Chondrocyte (in vitro differentiated cells): ENCODE measurements at regions not wholly inside any gene's neighbourhood (a gene's known extent, or its start where the extent isn't known, plus 50 kb on each side); places are given as distances from the start of the nearest gene placed in this dataset.

Source experiments
- DNase-seq: peaks from one replicate; pipeline ENCODE4 v3.0.0; 2021; ENCODE audit warnings: mixed read lengths, low spot score
- H3K27ac Mint-ChIP-seq: one replicate; pipeline ENCODE4 v1.8.0; 2021; ENCODE audit warnings: mild to moderate bottlenecking, moderate library complexity, mixed read lengths; ENCODE audit not compliant: unreplicated experiment
- H3K27me3 Mint-ChIP-seq: 2 replicates; pipeline ENCODE4 v1.8.0; 2021; ENCODE audit warnings: low read depth, mixed read lengths
- H3K36me3 Mint-ChIP-seq: 2 replicates; pipeline ENCODE4 v1.8.0; 2021; ENCODE audit warnings: low read depth, mixed read lengths
- H3K4me1 Mint-ChIP-seq: 2 replicates; pipeline ENCODE4 v1.8.0; 2021; ENCODE audit warnings: low read depth, mild to moderate bottlenecking, mixed read lengths
- H3K4me3 Mint-ChIP-seq: one replicate; pipeline ENCODE4 v1.8.0; 2021; ENCODE audit warnings: mild to moderate bottlenecking, moderate library complexity, mixed read lengths; ENCODE audit not compliant: unreplicated experiment
- H3K9me3 Mint-ChIP-seq: 2 replicates; pipeline ENCODE4 v1.8.0; 2021; ENCODE audit warnings: low read depth, mixed read lengths
- CTCF ChIP-seq: fragments of 200-600 bp; sonication (generic); IDR thresholded peaks from 2 replicates; pipeline ENCODE4 v1.5.0; 2021; ENCODE audit warnings: antibody characterized with exemption, mild to moderate bottlenecking, moderate library complexity

- no peaks in the 10 kb centered on the region for H3K36me3 Mint-ChIP-seq
- peaks cover 20% of the 10 kb centered on the region for H3K4me1 Mint-ChIP-seq
- H3K27me3 Mint-ChIP-seq = peaks cover 8% of the 10 kb centered on the region
- H3K27ac Mint-ChIP-seq = no peak overlapping the region
- H3K4me3 Mint-ChIP-seq = no peak overlapping the region
- no peak for DNase-seq
- TF ChIP-seq CTCF = no peak
- H3K9me3 Mint-ChIP-seq = peaks cover 3% of the 10 kb centered on the region
Observed at GRCh38 chr18:38009320-38009719, 443.7 kb upstream of the CELF4 start.

GRCh38 chr18:38007676-38008330, 442.2 kb upstream of the CELF4 start:
- H3K36me3 Mint-ChIP-seq = no peaks in the 10 kb centered on the region
- no peak for DNase-seq
- peaks cover 8% of the 10 kb centered on the region for H3K27me3 Mint-ChIP-seq
- H3K27ac Mint-ChIP-seq = peak overlapping the region; percentile 12
- no peak overlapping the region for H3K4me3 Mint-ChIP-seq
- peaks cover 20% of the 10 kb centered on the region for H3K4me1 Mint-ChIP-seq
- H3K9me3 Mint-ChIP-seq = peaks cover 5% of the 10 kb centered on the region
- TF ChIP-seq CTCF = no peak

GRCh38 chr18:38007026-38007425, 441.4 kb upstream of the CELF4 start:
- no peak overlapping the region for H3K4me3 Mint-ChIP-seq
- no peaks in the 10 kb centered on the region for H3K36me3 Mint-ChIP-seq
- H3K4me1 Mint-ChIP-seq = peaks cover 20% of the 10 kb centered on the region
- no peak for DNase-seq
- TF ChIP-seq CTCF = no peak
- H3K27ac Mint-ChIP-seq = no peak overlapping the region
- peaks cover 5% of the 10 kb centered on the region for H3K9me3 Mint-ChIP-seq
- H3K27me3 Mint-ChIP-seq = peaks cover 6% of the 10 kb centered on the region

GRCh38 chr18:38006541-38006940, 440.9 kb upstream of the CELF4 start:
- no peak for TF ChIP-seq CTCF
- peaks cover 4% of the 10 kb centered on the region for H3K27me3 Mint-ChIP-seq
- peaks cover 20% of the 10 kb centered on the region for H3K4me1 Mint-ChIP-seq
- H3K9me3 Mint-ChIP-seq = peaks cover 5% of the 10 kb centered on the region
- DNase-seq = no peak
- H3K27ac Mint-ChIP-seq = no peak overlapping the region
- H3K36me3 Mint-ChIP-seq = no peaks in the 10 kb centered on the region
- H3K4me3 Mint-ChIP-seq = no peak overlapping the region

- TF ChIP-seq CTCF = no peak
- Mint-ChIP-seq H3K36me3 (no peaks in the 10 kb centered on the region), H3K9me3 (no peaks in the 10 kb centered on the region), H3K27me3 (peaks cover 5% of the 10 kb centered on the region), H3K4me1 (no peaks in the 10 kb centered on the region), H3K27ac (no peak overlapping the region), H3K4me3 (no peak overlapping the region)
- no peak for DNase-seq
Observed at GRCh38 chr18:37997695-37998094, 432.1 kb upstream of the CELF4 start.
